ENCODE measurements at regions not wholly inside any gene's neighbourhood (a gene's known extent, or its start where the extent isn't known, plus 50 kb on each side); places are given as distances from the start of the nearest gene placed in this dataset.
A peak's percentile ranks its signal among the peaks of the same experiment; 100 is the strongest.

GRCh38 chr2:230660294-230661060 is 52.2 kb upstream of the CAB39 start:
- H3K4me1 ChIP-seq = peaks cover 0 to 88% (median 0%) of the 10 kb centered on the region in 12 donors
- intact Hi-C loops (cut with DNase I) = loop anchor here in 1 of 10 donors (5.0 kb wide), 1 partner anchor 137 kb away; no protein-coding TSS in a partner anchor
- H3K27ac ChIP-seq = peak overlapping the region in 7 of 12 donors; percentile 24 to 90 (median 39)
- ATAC-seq = peak; percentile 52 to 71 (median 59)
- no peak overlapping the region for H3K4me3 ChIP-seq
- no peaks in the 10 kb centered on the region for H3K9me3 ChIP-seq
- no peak for TF ChIP-seq POLR2A (IDR thresholded peaks at IDR 0.05)
- no peak for TF ChIP-seq CTCF (IDR thresholded peaks at IDR 0.05)
- DNase-seq = peak; percentile 46 to 76 (median 57)
- H3K27me3 ChIP-seq = no peaks in the 10 kb centered on the region
- 45 to 59% (median 53%) methylated on average over 9 to 15 of the region's 15 CpGs for WGBS, 4 donors
- H3K36me3 ChIP-seq = no peaks in the 10 kb centered on the region

GRCh38 chr2:230661072-230661957 is 51.3 kb upstream of the CAB39 start:
- H3K4me1 ChIP-seq = peaks cover 0 to 94% (median 0%) of the 10 kb centered on the region in 12 donors
- ATAC-seq (no peak), DNase-seq (no peak)
- H3K27me3 ChIP-seq = no peaks in the 10 kb centered on the region
- intact Hi-C loops (cut with DNase I) = loop anchor here in 1 of 10 donors (5.0 kb wide), 1 partner anchor 136 kb away; no protein-coding TSS in a partner anchor
- H3K4me3 ChIP-seq = no peak overlapping the region
- peak overlapping the region in 1 of 12 donors; percentile 90 for H3K27ac ChIP-seq
- no peaks in the 10 kb centered on the region for H3K36me3 ChIP-seq
- no peak for TF ChIP-seq POLR2A (IDR thresholded peaks at IDR 0.05)
- TF ChIP-seq CTCF (IDR thresholded peaks at IDR 0.05) = no peak
- WGBS, 4 donors = 81 to 90% (median 85%) methylated on average over 6 to 8 of the region's 8 CpGs
- H3K9me3 ChIP-seq = no peaks in the 10 kb centered on the region

All from heart left ventricle (tissue), 16 donors.